Hematopoietic multipotent progenitor cell treated with erythropoietin and hydrocortisone succinate and interleukin-3 and kit ligand, for 8 days (in vitro differentiated cells): ENCODE measurements at regions not wholly inside any gene's neighbourhood (a gene's known extent, or its start where the extent isn't known, plus 50 kb on each side); places are given as distances from the start of the nearest gene placed in this dataset.
"Not testable (repeated sequence)": the region's sequence is repeated elsewhere in the genome, so short reads cannot be mapped to it uniquely, and the experiment has no call there.

Experiments
- DNase-seq: peaks from one replicate; pipeline ENCODE4 v3.0.0-alpha.2; 2015

GRCh38 chr12:24664161-24664880 is 284.6 kb downstream of the BCAT1 start:
- no peak for DNase-seq

- peak; percentile 11 for DNase-seq
Measured at GRCh38 chr12:24661657-24662096, 287.2 kb downstream of the BCAT1 start.

- DNase-seq, result no peak
Measured at GRCh38 chr12:24659016-24659415, 289.9 kb downstream of the BCAT1 start.

- not testable (repeated sequence) for DNase-seq
Measured at GRCh38 chr12:24654344-24654743, 294.6 kb downstream of the BCAT1 start.

- no peak for DNase-seq
Measured at GRCh38 chr12:24649634-24650033, 299.3 kb downstream of the BCAT1 start.

- DNase-seq, result no peak
Measured at GRCh38 chr12:24649209-24649608, 299.7 kb downstream of the BCAT1 start.

GRCh38 chr12:24645254-24645653 is 303.6 kb downstream of the BCAT1 start:
- no peak for DNase-seq

GRCh38 chr12:24643120-24644119 is 305.5 kb downstream of the BCAT1 start:
- no peak for DNase-seq

GRCh38 chr12:24639641-24640040 is 309.3 kb downstream of the BCAT1 start:
- DNase-seq, result no peak

- no peak for DNase-seq
Measured at GRCh38 chr12:24632466-24632865, 316.4 kb downstream of the BCAT1 start.

- no peak for DNase-seq
Measured at GRCh38 chr12:24631676-24632426, 317.1 kb downstream of the BCAT1 start.

GRCh38 chr12:24630856-24631255 is 318.0 kb downstream of the BCAT1 start:
- no peak for DNase-seq

GRCh38 chr12:24630446-24630845 is 318.5 kb downstream of the BCAT1 start:
- DNase-seq, result no peak

- no peak for DNase-seq
Measured at GRCh38 chr12:24625103-24625502, 323.8 kb downstream of the BCAT1 start.

- DNase-seq, result not testable (repeated sequence)
Measured at GRCh38 chr12:24619954-24620353, 328.9 kb downstream of the BCAT1 start.

GRCh38 chr12:24617471-24617870 is 331.4 kb downstream of the BCAT1 start:
- DNase-seq, result no peak

GRCh38 chr12:24615967-24616411 is 332.9 kb downstream of the BCAT1 start:
- DNase-seq, result no peak

- no peak for DNase-seq
Measured at GRCh38 chr12:24608637-24609285, 340.1 kb downstream of the BCAT1 start.

GRCh38 chr12:24608108-24608507 is 340.8 kb downstream of the BCAT1 start:
- no peak for DNase-seq

GRCh38 chr12:24605916-24606315 is 343.0 kb downstream of the BCAT1 start:
- DNase-seq, result no peak

- DNase-seq, result no peak
Measured at GRCh38 chr12:24605466-24605865, 343.4 kb downstream of the BCAT1 start.

GRCh38 chr12:24603371-24603770 is 345.5 kb downstream of the BCAT1 start:
- DNase-seq, result no peak
